ENCODE measurements at regions not wholly inside any gene's neighbourhood (a gene's known extent, or its start where the extent isn't known, plus 50 kb on each side); places are given as distances from the start of the nearest gene placed in this dataset.
"Not testable (repeated sequence)": the region's sequence is repeated elsewhere in the genome, so short reads cannot be mapped to it uniquely, and the experiment has no call there.

- DNase-seq, result no peak
- intact Hi-C loops (cut with DNase I), result no loop called here
These were observed 264.4 kb upstream of the FIGN start for GRCh38 chr2:164000176-164000575.

GRCh38 chr2:163997466-163997865 is 261.7 kb upstream of the FIGN start:
- intact Hi-C loops (cut with DNase I), result no loop called here
- DNase-seq, result no peak

GRCh38 chr2:163990541-163990940 is 254.7 kb upstream of the FIGN start:
- intact Hi-C loops (cut with DNase I), result no loop called here
- no peak for DNase-seq

GRCh38 chr2:163990101-163990500 is 254.3 kb upstream of the FIGN start:
- intact Hi-C loops (cut with DNase I), result no loop called here
- no peak for DNase-seq

- intact Hi-C loops (cut with DNase I), result no loop called here
- no peak for DNase-seq
These were observed 251.6 kb upstream of the FIGN start for GRCh38 chr2:163987175-163987940.

GRCh38 chr2:163984986-163985385 is 249.2 kb upstream of the FIGN start:
- DNase-seq, result no peak
- intact Hi-C loops (cut with DNase I), result no loop called here

- intact Hi-C loops (cut with DNase I), result no loop called here
- DNase-seq, result no peak
These were observed 248.1 kb upstream of the FIGN start for GRCh38 chr2:163983911-163984310.

- intact Hi-C loops (cut with DNase I), result no loop called here
- DNase-seq, result no peak
These were observed 247.1 kb upstream of the FIGN start for GRCh38 chr2:163982938-163983337.

- DNase-seq, result no peak
- intact Hi-C loops (cut with DNase I), result no loop called here
These were observed 239.0 kb upstream of the FIGN start for GRCh38 chr2:163974766-163975165.

GRCh38 chr2:163970058-163970813 is 234.4 kb upstream of the FIGN start:
- intact Hi-C loops (cut with DNase I), result no loop called here
- no peak for DNase-seq

- DNase-seq; intact Hi-C loops (cut with DNase I): not testable (repeated sequence)
These were observed 228.5 kb upstream of the FIGN start for GRCh38 chr2:163964278-163964677.

- DNase-seq, result no peak
- intact Hi-C loops (cut with DNase I), result no loop called here
These were observed 217.6 kb upstream of the FIGN start for GRCh38 chr2:163953390-163953907.

- DNase-seq, result no peak
- intact Hi-C loops (cut with DNase I), result no loop called here
These were observed 215.5 kb upstream of the FIGN start for GRCh38 chr2:163951312-163951711.

GRCh38 chr2:163949693-163950092 is 213.9 kb upstream of the FIGN start:
- intact Hi-C loops (cut with DNase I), result loop anchor here (10.0 kb wide), 1 partner anchor 65 kb away; no protein-coding TSS in a partner anchor
- no peak for DNase-seq

GRCh38 chr2:163944347-163944737 is 208.5 kb upstream of the FIGN start:
- intact Hi-C loops (cut with DNase I), result loop anchor here (10.0 kb wide), 1 partner anchor 70 kb away; no protein-coding TSS in a partner anchor
- no peak for DNase-seq

GRCh38 chr2:163943403-163944346 is 207.9 kb upstream of the FIGN start:
- intact Hi-C loops (cut with DNase I), result loop anchor here (10.0 kb wide), 1 partner anchor 71 kb away; no protein-coding TSS in a partner anchor
- DNase-seq, result peak in 32 of 42 donors; percentile 7 to 82 (median 48)

- intact Hi-C loops (cut with DNase I), result no loop called here
- peak in 1 of 42 donors; percentile 6 for DNase-seq
These were observed 198.3 kb upstream of the FIGN start for GRCh38 chr2:163934131-163934530.

- intact Hi-C loops (cut with DNase I), result no loop called here
- DNase-seq, result no peak
These were observed 183.9 kb upstream of the FIGN start for GRCh38 chr2:163919717-163920116.

- intact Hi-C loops (cut with DNase I); DNase-seq: not testable (repeated sequence)
These were observed 178.7 kb upstream of the FIGN start for GRCh38 chr2:163914486-163914885.

All from head of caudate nucleus (tissue), 42 donors.